DOHH2 (cell line): ENCODE measurements at regions not wholly inside any gene's neighbourhood (a gene's known extent, or its start where the extent isn't known, plus 50 kb on each side); places are given as distances from the start of the nearest gene placed in this dataset.

Source experiments
- H3F3A ChIP-seq: fragments of 200-600 bp; sonication (generic), shearing (Covaris generic); 2 replicates; pipeline ENCODE4 v1.6.0; 2016; ENCODE audit warnings: antibody characterized with exemption, mild to moderate bottlenecking; ENCODE audit not compliant: control insufficient read depth, insufficient read depth
- H3K27ac ChIP-seq: fragments of 200-600 bp; sonication (generic); 2 replicates; pipeline ENCODE4 v1.5.1; 2014; ENCODE audit warnings: low read depth, mild to moderate bottlenecking, low read length, moderate library complexity
- H3K27me3 ChIP-seq: fragments of 200-600 bp; sonication (generic); 2 replicates; pipeline ENCODE4 v1.6.1; 2014; ENCODE audit warnings: mild to moderate bottlenecking, low read length, mixed read lengths; ENCODE audit not compliant: control insufficient read depth
- H3K36me3 ChIP-seq: fragments of 200-600 bp; sonication (generic); 2 replicates; pipeline ENCODE4 v1.6.1; 2014; ENCODE audit warnings: mild to moderate bottlenecking, low read length, moderate library complexity, mixed read lengths; ENCODE audit not compliant: control insufficient read depth
- H3K4me1 ChIP-seq: fragments of 200-600 bp; sonication (generic); 2 replicates; pipeline ENCODE4 v1.6.1; 2014; ENCODE audit warnings: mild to moderate bottlenecking, low read length, mixed read lengths; ENCODE audit not compliant: control insufficient read depth
- H3K4me2 ChIP-seq: fragments of 200-600 bp; sonication (generic); 2 replicates; pipeline ENCODE4 v1.6.0; 2014; ENCODE audit warnings: mild to moderate bottlenecking, low read length, moderate library complexity
- H3K4me3 ChIP-seq: fragments of 200-600 bp; sonication (generic); 2 replicates; pipeline ENCODE4 v1.5.1; 2014; ENCODE audit warnings: mild to moderate bottlenecking, low read length, mixed read lengths
- H3K79me2 ChIP-seq: fragments of 200-600 bp; sonication (generic); 2 replicates; pipeline ENCODE4 v1.6.1; 2014; ENCODE audit warnings: mild to moderate bottlenecking, low read length, mixed read lengths; ENCODE audit not compliant: control insufficient read depth
- H3K9me2 ChIP-seq: fragments of 200-600 bp; sonication (generic); replicated peaks from 2 replicates; pipeline ENCODE4 v1.6.1; 2014; ENCODE audit warnings: mild to moderate bottlenecking, low read length, mixed read lengths; ENCODE audit not compliant: control insufficient read depth
- H3K9me3 ChIP-seq: fragments of 200-600 bp; sonication (generic); 2 replicates; pipeline ENCODE4 v1.6.1; 2014; ENCODE audit warnings: antibody characterized with exemption, low read length, mixed read lengths; ENCODE audit not compliant: control insufficient read depth, insufficient read depth
- H4K20me1 ChIP-seq: fragments of 200-600 bp; sonication (generic); 2 replicates; pipeline ENCODE4 v1.6.0; 2014; ENCODE audit warnings: low read depth, mild to moderate bottlenecking, antibody characterized with exemption, low read length, moderate library complexity; ENCODE audit not compliant: control insufficient read depth, insufficient read depth
- EZH2phosphoT487 ChIP-seq: fragments of 200-600 bp; sonication (generic); IDR thresholded peaks from 2 replicates; pipeline ENCODE4 v1.6.1; 2017; ENCODE audit warnings: borderline replicate concordance, mild to moderate bottlenecking, antibody characterized with exemption, low read length, moderate library complexity, mixed read lengths
- TF ChIP-seq, protein P1 (sequence below): fragments of 200-600 bp; sonication (generic); IDR thresholded peaks from one replicate; pipeline ENCODE4 v1.5.1; 2014; ENCODE audit warnings: antibody characterized with exemption, mild to moderate bottlenecking, low read depth, low read length; ENCODE audit not compliant: poor library complexity, severe bottlenecking

GRCh38 chr10:43903451-43903850 lies 254.8 kb upstream of the ZNF32 start:
- Histone ChIP-seq H3K9me2 (no peaks in the 10 kb centered on the region), H4K20me1 (no peaks in the 10 kb centered on the region), H3F3A (no peaks in the 10 kb centered on the region), H3K9me3 (no peaks in the 10 kb centered on the region), H3K27me3 (no peaks in the 10 kb centered on the region), H3K4me3 (no peak overlapping the region), H3K79me2 (no peaks in the 10 kb centered on the region), H3K4me1 (no peaks in the 10 kb centered on the region), H3K36me3 (no peaks in the 10 kb centered on the region), H3K4me2 (no peak overlapping the region), H3K27ac (no peak overlapping the region)
- no peak for TF ChIP-seq EZH2phosphoT487
- TF ChIP-seq, protein P1, sequence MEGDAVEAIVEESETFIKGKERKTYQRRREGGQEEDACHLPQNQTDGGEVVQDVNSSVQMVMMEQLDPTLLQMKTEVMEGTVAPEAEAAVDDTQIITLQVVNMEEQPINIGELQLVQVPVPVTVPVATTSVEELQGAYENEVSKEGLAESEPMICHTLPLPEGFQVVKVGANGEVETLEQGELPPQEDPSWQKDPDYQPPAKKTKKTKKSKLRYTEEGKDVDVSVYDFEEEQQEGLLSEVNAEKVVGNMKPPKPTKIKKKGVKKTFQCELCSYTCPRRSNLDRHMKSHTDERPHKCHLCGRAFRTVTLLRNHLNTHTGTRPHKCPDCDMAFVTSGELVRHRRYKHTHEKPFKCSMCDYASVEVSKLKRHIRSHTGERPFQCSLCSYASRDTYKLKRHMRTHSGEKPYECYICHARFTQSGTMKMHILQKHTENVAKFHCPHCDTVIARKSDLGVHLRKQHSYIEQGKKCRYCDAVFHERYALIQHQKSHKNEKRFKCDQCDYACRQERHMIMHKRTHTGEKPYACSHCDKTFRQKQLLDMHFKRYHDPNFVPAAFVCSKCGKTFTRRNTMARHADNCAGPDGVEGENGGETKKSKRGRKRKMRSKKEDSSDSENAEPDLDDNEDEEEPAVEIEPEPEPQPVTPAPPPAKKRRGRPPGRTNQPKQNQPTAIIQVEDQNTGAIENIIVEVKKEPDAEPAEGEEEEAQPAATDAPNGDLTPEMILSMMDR: no peak

- no peaks in the 10 kb centered on the region for H3K4me1 ChIP-seq
- no peaks in the 10 kb centered on the region for H3K9me3 ChIP-seq
- no peak overlapping the region for H3K27ac ChIP-seq
- no peaks in the 10 kb centered on the region for H3K27me3 ChIP-seq
- TF ChIP-seq, protein P1: no peak
- no peak for TF ChIP-seq EZH2phosphoT487
- no peaks in the 10 kb centered on the region for H3K79me2 ChIP-seq
- no peaks in the 10 kb centered on the region for H4K20me1 ChIP-seq
- no peaks in the 10 kb centered on the region for H3K36me3 ChIP-seq
- no peak overlapping the region for H3K4me3 ChIP-seq
- no peak overlapping the region for H3K4me2 ChIP-seq
- H3K9me2 ChIP-seq: no peaks in the 10 kb centered on the region
- no peaks in the 10 kb centered on the region for H3F3A ChIP-seq
Measured at GRCh38 chr10:43902842-43903241, 254.2 kb upstream of the ZNF32 start.

DNA sequence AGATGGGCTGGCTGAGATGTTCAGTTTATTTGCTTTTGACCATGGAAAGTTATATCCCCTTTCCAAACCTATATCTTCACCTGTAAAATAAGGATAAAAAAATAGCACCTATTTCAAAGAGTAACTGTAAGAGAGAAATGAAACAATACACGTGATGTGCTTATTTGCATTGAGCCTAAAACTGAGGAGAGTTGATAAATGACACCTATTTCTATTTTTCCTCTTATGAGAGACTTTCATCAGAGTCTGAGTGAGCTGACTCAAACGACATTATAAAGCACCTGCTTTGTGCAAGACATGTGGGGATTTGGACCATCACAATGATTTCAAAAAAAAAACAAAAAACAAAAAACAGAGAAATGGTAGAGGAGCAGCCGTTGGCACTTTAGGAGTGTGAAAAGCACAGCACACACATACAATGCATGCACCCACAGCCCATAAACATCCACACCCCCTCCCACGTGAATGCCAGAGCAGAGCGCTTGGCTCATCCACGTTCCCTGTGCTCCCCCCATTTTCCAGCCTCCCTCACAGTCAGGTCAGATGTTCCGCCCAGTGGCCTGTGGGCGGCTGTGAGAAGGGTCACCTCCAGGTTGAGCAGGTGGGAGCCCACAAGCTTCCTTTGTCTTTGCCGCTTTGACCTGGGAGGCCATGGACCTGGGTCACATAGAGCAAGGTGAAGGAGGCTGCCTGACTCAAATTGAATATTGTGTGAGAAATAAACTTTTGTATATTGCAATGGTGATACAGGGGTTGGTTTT lies 253.2 kb upstream of the ZNF32 start:
- Histone ChIP-seq H3K36me3 (no peaks in the 10 kb centered on the region), H3F3A (no peaks in the 10 kb centered on the region), H4K20me1 (no peaks in the 10 kb centered on the region), H3K4me1 (no peaks in the 10 kb centered on the region), H3K9me3 (no peaks in the 10 kb centered on the region), H3K79me2 (no peaks in the 10 kb centered on the region), H3K27ac (no peak overlapping the region), H3K4me3 (no peak overlapping the region), H3K9me2 (no peaks in the 10 kb centered on the region), H3K27me3 (no peaks in the 10 kb centered on the region), H3K4me2 (no peak overlapping the region)
- TF ChIP-seq, protein P1: no peak
- no peak for TF ChIP-seq EZH2phosphoT487
